Gastroesophageal sphincter (tissue), 3 donors: ENCODE measurements at regions not wholly inside any gene's neighbourhood (a gene's known extent, or its start where the extent isn't known, plus 50 kb on each side); places are given as distances from the start of the nearest gene placed in this dataset.

Experiments used
- EP300 ChIP-seq: sonication (generic); formaldehyde crosslinking; IDR thresholded peaks from one replicate; pipeline ENCODE4 v1.6.1; 2017; ENCODE audit warnings: antibody characterized with exemption, mild to moderate bottlenecking
- POLR2A ChIP-seq, 2 donors: fragments of 450-650 bp; IDR thresholded peaks; one replicate each; pipeline ENCODE4 v1.6.1; 2017; ENCODE audit warnings: antibody characterized with exemption in 2 of 2, mild to moderate bottlenecking in 2 of 2, moderate library complexity in 1 of 2
- POLR2AphosphoS5 ChIP-seq: sonication (generic); formaldehyde crosslinking; IDR thresholded peaks from one replicate; pipeline ENCODE4 v1.6.1; 2017; ENCODE audit warnings: antibody characterized with exemption
- TF ChIP-seq, protein P1 (sequence below), 4 experiments: fragments of 200-600 bp in 2 of 4; fragments of 450-650 bp in 2 of 4; sonication (generic) in 1 of 4; IDR thresholded peaks; one replicate each; pipeline ENCODE4 v1.5.1; 2017 to 2019; ENCODE audit warnings: antibody characterized with exemption in 4 of 4, mild to moderate bottlenecking in 2 of 4, moderate library complexity in 2 of 4

- TF ChIP-seq, protein P1, sequence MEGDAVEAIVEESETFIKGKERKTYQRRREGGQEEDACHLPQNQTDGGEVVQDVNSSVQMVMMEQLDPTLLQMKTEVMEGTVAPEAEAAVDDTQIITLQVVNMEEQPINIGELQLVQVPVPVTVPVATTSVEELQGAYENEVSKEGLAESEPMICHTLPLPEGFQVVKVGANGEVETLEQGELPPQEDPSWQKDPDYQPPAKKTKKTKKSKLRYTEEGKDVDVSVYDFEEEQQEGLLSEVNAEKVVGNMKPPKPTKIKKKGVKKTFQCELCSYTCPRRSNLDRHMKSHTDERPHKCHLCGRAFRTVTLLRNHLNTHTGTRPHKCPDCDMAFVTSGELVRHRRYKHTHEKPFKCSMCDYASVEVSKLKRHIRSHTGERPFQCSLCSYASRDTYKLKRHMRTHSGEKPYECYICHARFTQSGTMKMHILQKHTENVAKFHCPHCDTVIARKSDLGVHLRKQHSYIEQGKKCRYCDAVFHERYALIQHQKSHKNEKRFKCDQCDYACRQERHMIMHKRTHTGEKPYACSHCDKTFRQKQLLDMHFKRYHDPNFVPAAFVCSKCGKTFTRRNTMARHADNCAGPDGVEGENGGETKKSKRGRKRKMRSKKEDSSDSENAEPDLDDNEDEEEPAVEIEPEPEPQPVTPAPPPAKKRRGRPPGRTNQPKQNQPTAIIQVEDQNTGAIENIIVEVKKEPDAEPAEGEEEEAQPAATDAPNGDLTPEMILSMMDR (IDR thresholded peaks at IDR 0.05), result no peak
- no peak for TF ChIP-seq POLR2AphosphoS5
- TF ChIP-seq EP300, result no peak
- no peak for TF ChIP-seq POLR2A (IDR thresholded peaks at IDR 0.05)
Measured at GRCh38 chr6:11335826-11336225, 103.4 kb upstream of the NEDD9 start.
